Transverse colon (tissue), 4 donors: ENCODE measurements at regions not wholly inside any gene's neighbourhood (a gene's known extent, or its start where the extent isn't known, plus 50 kb on each side); places are given as distances from the start of the nearest gene placed in this dataset.

ENCODE experiments used
- POLR2A ChIP-seq: fragments of 450-650 bp; IDR thresholded peaks from one replicate; pipeline ENCODE4 v1.6.1; 2016; ENCODE audit warnings: antibody characterized with exemption, mild to moderate bottlenecking, moderate library complexity
- POLR2AphosphoS5 ChIP-seq, 3 donors: sonication (generic); formaldehyde crosslinking; IDR thresholded peaks; one replicate each; pipeline ENCODE4 v1.6.1; 2016; ENCODE audit warnings: antibody characterized with exemption in 3 of 3
- TF ChIP-seq, protein P1 (sequence below), 5 experiments: fragments of 200-600 bp in 3 of 5; fragments of 450-650 bp in 2 of 5; sonication (generic) in 3 of 5; IDR thresholded peaks; 1 replicate in 2 of 5; 2 replicates in 3 of 5; pipeline ENCODE4 v1.5.1; 2016 to 2017; ENCODE audit warnings: antibody characterized with exemption in 5 of 5, inconsistent platforms in 3 of 5, mild to moderate bottlenecking in 2 of 5, moderate library complexity in 1 of 5

DNA sequence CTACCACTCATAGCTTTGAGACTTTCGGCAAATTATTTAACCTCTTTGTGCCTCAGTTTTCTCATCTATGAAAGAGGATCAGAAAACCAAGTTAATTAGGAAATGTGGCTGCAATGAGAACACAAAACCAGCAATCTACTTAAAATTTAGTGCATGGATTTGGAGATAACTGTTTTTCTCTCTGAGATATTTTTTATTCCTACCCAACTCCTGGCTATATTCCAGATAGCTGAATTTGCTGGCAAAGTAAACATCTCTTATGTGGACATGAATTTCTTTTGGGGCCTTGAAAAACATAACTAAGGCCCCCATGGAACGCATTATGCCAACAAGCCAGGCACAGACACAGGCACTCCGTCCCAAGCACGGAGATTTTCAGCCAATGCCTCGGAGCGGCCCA lies 53.4 kb upstream of the FOXN3 start:
- TF ChIP-seq, protein P1, sequence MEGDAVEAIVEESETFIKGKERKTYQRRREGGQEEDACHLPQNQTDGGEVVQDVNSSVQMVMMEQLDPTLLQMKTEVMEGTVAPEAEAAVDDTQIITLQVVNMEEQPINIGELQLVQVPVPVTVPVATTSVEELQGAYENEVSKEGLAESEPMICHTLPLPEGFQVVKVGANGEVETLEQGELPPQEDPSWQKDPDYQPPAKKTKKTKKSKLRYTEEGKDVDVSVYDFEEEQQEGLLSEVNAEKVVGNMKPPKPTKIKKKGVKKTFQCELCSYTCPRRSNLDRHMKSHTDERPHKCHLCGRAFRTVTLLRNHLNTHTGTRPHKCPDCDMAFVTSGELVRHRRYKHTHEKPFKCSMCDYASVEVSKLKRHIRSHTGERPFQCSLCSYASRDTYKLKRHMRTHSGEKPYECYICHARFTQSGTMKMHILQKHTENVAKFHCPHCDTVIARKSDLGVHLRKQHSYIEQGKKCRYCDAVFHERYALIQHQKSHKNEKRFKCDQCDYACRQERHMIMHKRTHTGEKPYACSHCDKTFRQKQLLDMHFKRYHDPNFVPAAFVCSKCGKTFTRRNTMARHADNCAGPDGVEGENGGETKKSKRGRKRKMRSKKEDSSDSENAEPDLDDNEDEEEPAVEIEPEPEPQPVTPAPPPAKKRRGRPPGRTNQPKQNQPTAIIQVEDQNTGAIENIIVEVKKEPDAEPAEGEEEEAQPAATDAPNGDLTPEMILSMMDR (IDR thresholded peaks at IDR 0.05), result no peak
- TF ChIP-seq POLR2AphosphoS5 (IDR thresholded peaks at IDR 0.05) (no peak), POLR2A (no peak)
